Hepatocyte (in vitro differentiated cells): ENCODE measurements at regions not wholly inside any gene's neighbourhood (a gene's known extent, or its start where the extent isn't known, plus 50 kb on each side); places are given as distances from the start of the nearest gene placed in this dataset.

Source experiments
- DNase-seq: peaks from one replicate; pipeline ENCODE4 v3.0.0-alpha.2; 2016; ENCODE audit warnings: low spot score
- H2AFZ ChIP-seq: fragments of 200-600 bp; sonication (generic); 2 replicates; pipeline ENCODE4 v1.6.0; 2016; ENCODE audit warnings: antibody characterized with exemption, mild to moderate bottlenecking
- H3K27ac ChIP-seq: fragments of 200-600 bp; sonication (generic); 2 replicates; pipeline ENCODE4 v1.5.1; 2016; ENCODE audit warnings: mild to moderate bottlenecking
- H3K27me3 ChIP-seq: fragments of 200-600 bp; sonication (generic); 2 replicates; pipeline ENCODE4 v1.6.1; 2016
- H3K36me3 ChIP-seq: fragments of 200-600 bp; sonication (generic); replicated peaks from 2 replicates; pipeline ENCODE4 v1.5.1; 2016; ENCODE audit warnings: low read depth; ENCODE audit not compliant: insufficient read depth
- H3K4me1 ChIP-seq: fragments of 200-600 bp; sonication (generic); 2 replicates; pipeline ENCODE4 v1.5.1; 2016; ENCODE audit warnings: mild to moderate bottlenecking, moderate library complexity; ENCODE audit not compliant: insufficient read depth
- H3K4me2 ChIP-seq: fragments of 200-600 bp; sonication (generic); 2 replicates; pipeline ENCODE4 v1.6.0; 2016
- H3K4me3 ChIP-seq: fragments of 200-600 bp; sonication (generic); 2 replicates; pipeline ENCODE4 v1.5.1; 2016; ENCODE audit warnings: mild to moderate bottlenecking
- H3K79me2 ChIP-seq: fragments of 200-600 bp; sonication (generic); 2 replicates; pipeline ENCODE4 v1.6.0; 2017; ENCODE audit warnings: mild to moderate bottlenecking
- H3K9me2 ChIP-seq: fragments of 200-600 bp; sonication (generic); replicated peaks from 2 replicates; pipeline ENCODE4 v1.6.0; 2017; ENCODE audit warnings: mild to moderate bottlenecking; ENCODE audit not compliant: insufficient read depth
- H3K9me3 ChIP-seq: fragments of 200-600 bp; sonication (generic); 2 replicates; pipeline ENCODE4 v1.5.1; 2016; ENCODE audit warnings: low read depth, mild to moderate bottlenecking
- H4K20me1 ChIP-seq: fragments of 200-600 bp; sonication (generic); 2 replicates; pipeline ENCODE4 v1.6.0; 2016; ENCODE audit warnings: mild to moderate bottlenecking; ENCODE audit not compliant: insufficient read depth, poor library complexity, severe bottlenecking
- EZH2 ChIP-seq: fragments of 200-600 bp; sonication (generic); IDR thresholded peaks from 2 replicates; pipeline ENCODE4 v1.6.1; 2016; ENCODE audit warnings: antibody characterized with exemption, mild to moderate bottlenecking, borderline replicate concordance
- EZH2phosphoT487 ChIP-seq: fragments of 200-600 bp; sonication (generic); IDR thresholded peaks from one replicate; pipeline ENCODE4 v1.6.1; 2018; ENCODE audit warnings: antibody characterized with exemption, mild to moderate bottlenecking, low read depth, moderate library complexity; ENCODE audit not compliant: unreplicated experiment, severe bottlenecking
- WGBS: methylation state at CpG from one replicate; pipeline ENCODE4 v1.1.6; 2016; ENCODE audit warnings: low lambda C conversion rate; ENCODE audit errors: missing lambda C conversion rate; 5-methylcytosine and 5-hydroxymethylcytosine counted together
- TF ChIP-seq, protein P1 (sequence below): fragments of 200-600 bp; sonication (generic); IDR thresholded peaks from 2 replicates; pipeline ENCODE4 v1.5.1; 2016; ENCODE audit warnings: antibody characterized with exemption, mild to moderate bottlenecking; ENCODE audit not compliant: poor library complexity

DNA sequence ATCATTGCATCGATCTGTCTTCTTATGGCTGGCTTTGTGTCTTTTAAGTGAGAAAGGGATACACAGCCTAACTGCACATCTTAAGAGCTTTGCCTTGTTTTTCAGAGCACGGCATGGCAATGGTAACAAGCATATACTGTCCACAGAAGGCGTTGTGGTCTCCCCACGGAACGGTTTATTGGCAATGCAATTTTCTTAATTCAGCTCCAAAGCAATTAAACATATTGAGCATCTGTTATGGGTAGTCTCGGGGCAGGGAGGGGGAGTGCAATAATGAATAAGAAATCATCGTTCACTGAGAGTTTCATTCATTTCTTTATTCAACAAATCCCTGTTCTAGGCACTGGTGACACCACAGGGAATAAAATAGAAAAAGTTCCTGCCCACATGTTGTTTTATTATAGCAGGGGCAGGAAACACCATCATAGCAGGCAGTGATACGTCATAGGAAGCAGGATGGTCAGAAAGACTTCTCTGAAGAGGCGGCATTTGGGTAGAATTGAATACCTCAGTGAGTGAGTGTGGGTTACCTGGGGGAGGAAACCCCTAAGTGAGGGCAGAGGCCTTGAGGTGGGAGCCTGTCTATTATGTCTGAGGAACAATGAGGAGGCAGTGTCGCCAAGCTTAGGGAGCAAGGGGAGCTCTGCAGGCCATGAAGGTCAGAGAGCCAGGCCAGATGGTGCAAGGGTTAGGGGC lies 185.7 kb upstream of the KL start:
- no peaks in the 10 kb centered on the region for H3K79me2 ChIP-seq
- no peaks in the 10 kb centered on the region for H3K27me3 ChIP-seq
- no peaks in the 10 kb centered on the region for H3K9me3 ChIP-seq
- no peaks in the 10 kb centered on the region for H3K36me3 ChIP-seq
- no peak overlapping the region for H3K4me3 ChIP-seq
- 93% methylated on average over 10 of the region's 10 CpGs for WGBS
- peaks cover 7% of the 10 kb centered on the region for H3K4me1 ChIP-seq
- TF ChIP-seq EZH2 (no peak), EZH2phosphoT487 (no peak)
- TF ChIP-seq, protein P1, sequence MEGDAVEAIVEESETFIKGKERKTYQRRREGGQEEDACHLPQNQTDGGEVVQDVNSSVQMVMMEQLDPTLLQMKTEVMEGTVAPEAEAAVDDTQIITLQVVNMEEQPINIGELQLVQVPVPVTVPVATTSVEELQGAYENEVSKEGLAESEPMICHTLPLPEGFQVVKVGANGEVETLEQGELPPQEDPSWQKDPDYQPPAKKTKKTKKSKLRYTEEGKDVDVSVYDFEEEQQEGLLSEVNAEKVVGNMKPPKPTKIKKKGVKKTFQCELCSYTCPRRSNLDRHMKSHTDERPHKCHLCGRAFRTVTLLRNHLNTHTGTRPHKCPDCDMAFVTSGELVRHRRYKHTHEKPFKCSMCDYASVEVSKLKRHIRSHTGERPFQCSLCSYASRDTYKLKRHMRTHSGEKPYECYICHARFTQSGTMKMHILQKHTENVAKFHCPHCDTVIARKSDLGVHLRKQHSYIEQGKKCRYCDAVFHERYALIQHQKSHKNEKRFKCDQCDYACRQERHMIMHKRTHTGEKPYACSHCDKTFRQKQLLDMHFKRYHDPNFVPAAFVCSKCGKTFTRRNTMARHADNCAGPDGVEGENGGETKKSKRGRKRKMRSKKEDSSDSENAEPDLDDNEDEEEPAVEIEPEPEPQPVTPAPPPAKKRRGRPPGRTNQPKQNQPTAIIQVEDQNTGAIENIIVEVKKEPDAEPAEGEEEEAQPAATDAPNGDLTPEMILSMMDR, result no peak
- DNase-seq, result no peak
- no peak overlapping the region for H3K27ac ChIP-seq
- H2AFZ ChIP-seq, result no peak overlapping the region
- no peaks in the 10 kb centered on the region for H3K9me2 ChIP-seq
- H3K4me2 ChIP-seq, result no peak overlapping the region
- no peaks in the 10 kb centered on the region for H4K20me1 ChIP-seq

DNA sequence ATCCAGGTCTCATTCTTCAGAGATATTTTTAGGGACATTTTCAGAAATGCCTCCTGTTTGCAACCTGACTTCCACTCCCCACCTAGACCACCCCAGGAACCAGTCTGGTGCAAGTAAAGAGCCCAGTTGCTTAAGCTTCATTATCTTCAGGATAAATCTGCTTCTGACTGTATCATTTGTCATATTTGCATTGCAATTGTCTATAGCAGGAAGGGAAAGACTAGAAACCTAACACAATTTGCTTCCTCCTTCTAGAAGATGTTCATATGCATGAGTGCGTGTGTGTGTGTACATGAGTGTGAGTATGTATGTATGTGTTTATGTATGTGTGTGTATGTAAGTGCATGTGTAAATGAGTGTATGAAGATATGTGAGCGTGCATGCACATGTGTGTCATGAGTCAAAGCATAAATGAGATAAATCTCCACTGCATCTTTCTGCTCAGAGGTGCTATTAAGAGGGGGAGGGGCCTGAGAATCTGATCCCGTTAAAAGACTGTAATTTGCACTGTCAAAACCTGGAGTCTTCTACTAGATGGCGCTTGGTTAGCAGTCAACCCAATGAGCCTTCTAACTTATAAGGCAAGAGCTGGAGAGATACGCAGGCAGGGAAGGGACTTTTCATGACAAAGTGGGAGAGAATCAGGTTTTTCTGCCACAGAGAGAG lies 178.8 kb upstream of the KL start:
- WGBS, result 83% methylated on average over 5 of the region's 5 CpGs
- no peak overlapping the region for H3K4me3 ChIP-seq
- no peaks in the 10 kb centered on the region for H3K27me3 ChIP-seq
- H3K27ac ChIP-seq, result no peak overlapping the region
- no peaks in the 10 kb centered on the region for H4K20me1 ChIP-seq
- DNase-seq, result no peak
- no peak overlapping the region for H2AFZ ChIP-seq
- H3K4me1 ChIP-seq, result peaks cover 6% of the 10 kb centered on the region
- no peaks in the 10 kb centered on the region for H3K9me3 ChIP-seq
- no peaks in the 10 kb centered on the region for H3K9me2 ChIP-seq
- TF ChIP-seq EZH2 (no peak), EZH2phosphoT487 (no peak)
- TF ChIP-seq, protein P1, result no peak
- no peaks in the 10 kb centered on the region for H3K79me2 ChIP-seq
- H3K4me2 ChIP-seq, result no peak overlapping the region
- no peaks in the 10 kb centered on the region for H3K36me3 ChIP-seq

DNA sequence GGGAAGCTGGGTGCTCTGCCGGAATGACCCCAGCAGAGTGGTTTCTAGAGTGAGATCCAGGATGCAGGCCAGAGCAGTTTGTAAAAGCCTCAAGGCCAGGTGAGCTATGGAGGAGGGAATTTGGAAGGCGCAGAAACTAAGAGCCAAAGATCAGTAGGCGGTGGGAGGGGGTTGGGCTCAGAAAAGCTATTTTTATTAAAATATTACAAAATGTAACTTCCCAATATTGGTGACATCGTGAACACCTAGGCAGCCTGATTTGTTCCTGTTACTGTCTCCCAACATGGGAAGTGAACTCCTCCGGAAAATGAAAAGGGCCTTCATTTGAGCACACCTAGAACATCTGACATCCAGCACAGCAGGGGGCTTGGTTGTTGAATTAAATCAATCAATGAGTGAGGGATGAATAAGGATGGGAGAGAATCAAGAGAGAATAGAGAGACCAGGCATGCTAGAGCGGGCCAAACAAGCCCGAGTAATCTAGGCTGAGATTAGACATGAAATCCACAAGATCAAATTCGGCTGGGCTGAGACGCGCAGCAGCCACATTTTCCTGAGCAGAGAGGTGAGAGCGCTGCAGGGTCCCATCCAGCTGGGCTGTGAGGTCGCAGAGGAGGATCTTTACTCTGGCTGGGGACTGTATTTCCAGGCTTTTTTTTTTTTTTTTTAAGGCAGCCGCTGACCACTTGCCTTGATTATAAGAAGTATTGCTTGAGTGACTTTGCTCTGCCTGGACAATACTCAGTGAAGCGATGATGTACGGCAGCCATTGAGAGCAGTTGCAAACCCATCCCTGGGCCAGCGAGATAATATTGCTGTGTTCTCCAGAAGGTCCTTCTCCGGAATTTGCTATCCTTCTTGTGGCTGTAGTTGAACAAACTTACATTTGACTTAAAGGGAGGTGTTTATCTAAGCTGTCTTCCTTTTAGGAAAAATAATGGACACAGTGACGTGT lies 178.0 kb upstream of the KL start:
- H3K4me1 ChIP-seq, result peaks cover 6% of the 10 kb centered on the region
- TF ChIP-seq, protein P1, result no peak
- no peak for TF ChIP-seq EZH2
- TF ChIP-seq EZH2phosphoT487, result no peak

More for the DNA sequence above, 178.0 kb upstream of the KL start:
- no peaks in the 10 kb centered on the region for H4K20me1 ChIP-seq
- no peak overlapping the region for H3K4me3 ChIP-seq
- no peak for DNase-seq
- H3K36me3 ChIP-seq, result no peaks in the 10 kb centered on the region
- no peaks in the 10 kb centered on the region for H3K9me3 ChIP-seq
- 79% methylated on average over 18 of the region's 18 CpGs for WGBS
- no peak overlapping the region for H2AFZ ChIP-seq
- no peak overlapping the region for H3K4me2 ChIP-seq
- no peaks in the 10 kb centered on the region for H3K9me2 ChIP-seq
- no peaks in the 10 kb centered on the region for H3K27me3 ChIP-seq
- no peaks in the 10 kb centered on the region for H3K79me2 ChIP-seq
- H3K27ac ChIP-seq, result peak overlapping the region; percentile 77
